H1 (cell line): ENCODE measurements at regions not wholly inside any gene's neighbourhood (a gene's known extent, or its start where the extent isn't known, plus 50 kb on each side); places are given as distances from the start of the nearest gene placed in this dataset.

Experiments
- TF ChIP-seq, protein P1 (sequence below): IDR thresholded peaks from 2 replicates; pipeline ENCODE4 v1.6.1; 2012; ENCODE audit warnings: low read length, inconsistent platforms

- TF ChIP-seq, protein P1, sequence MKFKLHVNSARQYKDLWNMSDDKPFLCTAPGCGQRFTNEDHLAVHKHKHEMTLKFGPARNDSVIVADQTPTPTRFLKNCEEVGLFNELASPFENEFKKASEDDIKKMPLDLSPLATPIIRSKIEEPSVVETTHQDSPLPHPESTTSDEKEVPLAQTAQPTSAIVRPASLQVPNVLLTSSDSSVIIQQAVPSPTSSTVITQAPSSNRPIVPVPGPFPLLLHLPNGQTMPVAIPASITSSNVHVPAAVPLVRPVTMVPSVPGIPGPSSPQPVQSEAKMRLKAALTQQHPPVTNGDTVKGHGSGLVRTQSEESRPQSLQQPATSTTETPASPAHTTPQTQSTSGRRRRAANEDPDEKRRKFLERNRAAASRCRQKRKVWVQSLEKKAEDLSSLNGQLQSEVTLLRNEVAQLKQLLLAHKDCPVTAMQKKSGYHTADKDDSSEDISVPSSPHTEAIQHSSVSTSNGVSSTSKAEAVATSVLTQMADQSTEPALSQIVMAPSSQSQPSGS: no peak
- TF ChIP-seq, all 59 proteins: peak for 17
These were observed 245.0 kb upstream of the TOPAZ1 start (continued) for GRCh38 chr3:43996379-43997301.
